GM04503 (cell line): ENCODE measurements at regions not wholly inside any gene's neighbourhood (a gene's known extent, or its start where the extent isn't known, plus 50 kb on each side); places are given as distances from the start of the nearest gene placed in this dataset.

ENCODE experiments used
- DNase-seq: peaks from one replicate; pipeline ENCODE4 v3.0.0-alpha.2; 2012; ENCODE audit warnings: low read depth

- DNase-seq: no peak
These were observed 61.6 kb upstream of the PARD3B start for GRCh38 chr2:204483608-204484081.

GRCh38 chr2:204486321-204486720 lies 59.0 kb upstream of the PARD3B start:
- DNase-seq: no peak

GRCh38 chr2:204486805-204487204 lies 58.5 kb upstream of the PARD3B start:
- DNase-seq: no peak

GRCh38 chr2:204487447-204488229 lies 57.6 kb upstream of the PARD3B start:
- no peak for DNase-seq

GRCh38 chr2:204491528-204491927 lies 53.7 kb upstream of the PARD3B start:
- DNase-seq: no peak

- DNase-seq: no peak
These were observed 52.9 kb upstream of the PARD3B start for GRCh38 chr2:204492417-204492816.

- DNase-seq: no peak
These were observed 50.6 kb upstream of the PARD3B start for GRCh38 chr2:204494681-204495080.

- DNase-seq: no peak
These were observed 49.9 kb upstream of the PARD3B start for GRCh38 chr2:204495381-204495780.
